Ishikawa (cell line): ENCODE measurements at regions not wholly inside any gene's neighbourhood (a gene's known extent, or its start where the extent isn't known, plus 50 kb on each side); places are given as distances from the start of the nearest gene placed in this dataset.

Experiments used
- CEBPB ChIP-seq: IDR thresholded peaks from 2 replicates; pipeline ENCODE4 v1.6.1; 2012
- CREB1 ChIP-seq: IDR thresholded peaks from 2 replicates; pipeline ENCODE4 v1.6.1; 2012; ENCODE audit warnings: low read depth
- EGR1 ChIP-seq: IDR thresholded peaks from 2 replicates; pipeline ENCODE4 v1.6.1; 2012
- EP300 ChIP-seq: IDR thresholded peaks from 2 replicates; pipeline ENCODE4 v1.6.1; 2012; ENCODE audit warnings: borderline replicate concordance
- FOXM1 ChIP-seq: IDR thresholded peaks from 2 replicates; pipeline ENCODE4 v1.6.1; 2012; ENCODE audit warnings: low read depth, borderline replicate concordance
- MAX ChIP-seq: IDR thresholded peaks from 2 replicates; pipeline ENCODE4 v1.6.1; 2012
- NFIC ChIP-seq: IDR thresholded peaks from 2 replicates; pipeline ENCODE4 v1.6.1; 2012
- RAD21 ChIP-seq: IDR thresholded peaks from 2 replicates; pipeline ENCODE4 v1.6.1; 2012; ENCODE audit warnings: low read depth
- REST ChIP-seq: IDR thresholded peaks from 2 replicates; pipeline ENCODE4 v1.6.1; 2012; ENCODE audit warnings: low read depth, mild to moderate bottlenecking
- TAF1 ChIP-seq: IDR thresholded peaks from 2 replicates; pipeline ENCODE4 v1.6.1; 2012; ENCODE audit warnings: low read depth, mild to moderate bottlenecking
- TCF12 ChIP-seq: IDR thresholded peaks from 2 replicates; pipeline ENCODE4 v1.6.1; 2012; ENCODE audit warnings: low read depth
- TEAD4 ChIP-seq: IDR thresholded peaks from 2 replicates; pipeline ENCODE4 v1.6.1; 2012
- YY1 ChIP-seq: IDR thresholded peaks from 2 replicates; pipeline ENCODE4 v1.6.1; 2012; ENCODE audit warnings: low read depth
- ZBTB7A ChIP-seq: IDR thresholded peaks from 2 replicates; pipeline ENCODE4 v1.6.1; 2012; ENCODE audit warnings: low read depth
- TF ChIP-seq, protein P1 (sequence below): IDR thresholded peaks from 2 replicates; pipeline ENCODE4 v1.6.1; 2012

- TF ChIP-seq ZBTB7A: no peak
- TF ChIP-seq YY1: no peak
- TF ChIP-seq REST: no peak
- TF ChIP-seq FOXM1: no peak
- TF ChIP-seq TEAD4: no peak
- TF ChIP-seq TCF12: no peak
- TF ChIP-seq EGR1: no peak
- TF ChIP-seq CEBPB: no peak
- no peak for TF ChIP-seq EP300
- no peak for TF ChIP-seq TAF1
- TF ChIP-seq RAD21: no peak
- TF ChIP-seq, protein P1, sequence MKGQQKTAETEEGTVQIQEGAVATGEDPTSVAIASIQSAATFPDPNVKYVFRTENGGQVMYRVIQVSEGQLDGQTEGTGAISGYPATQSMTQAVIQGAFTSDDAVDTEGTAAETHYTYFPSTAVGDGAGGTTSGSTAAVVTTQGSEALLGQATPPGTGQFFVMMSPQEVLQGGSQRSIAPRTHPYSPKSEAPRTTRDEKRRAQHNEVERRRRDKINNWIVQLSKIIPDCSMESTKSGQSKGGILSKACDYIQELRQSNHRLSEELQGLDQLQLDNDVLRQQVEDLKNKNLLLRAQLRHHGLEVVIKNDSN: no peak
- no peak for TF ChIP-seq CREB1
- TF ChIP-seq MAX: no peak
- TF ChIP-seq NFIC: no peak
Observed at GRCh38 chr18:60249388-60249787, 123.2 kb downstream of the MC4R start.

- TF ChIP-seq TEAD4 (no peak), RAD21 (no peak), EGR1 (no peak), CEBPB (no peak), NFIC (no peak), ZBTB7A (no peak), YY1 (no peak), TAF1 (no peak), TCF12 (no peak)
- TF ChIP-seq, protein P1: no peak
Observed at GRCh38 chr18:60248336-60249330, 123.9 kb downstream of the MC4R start.

DNA sequence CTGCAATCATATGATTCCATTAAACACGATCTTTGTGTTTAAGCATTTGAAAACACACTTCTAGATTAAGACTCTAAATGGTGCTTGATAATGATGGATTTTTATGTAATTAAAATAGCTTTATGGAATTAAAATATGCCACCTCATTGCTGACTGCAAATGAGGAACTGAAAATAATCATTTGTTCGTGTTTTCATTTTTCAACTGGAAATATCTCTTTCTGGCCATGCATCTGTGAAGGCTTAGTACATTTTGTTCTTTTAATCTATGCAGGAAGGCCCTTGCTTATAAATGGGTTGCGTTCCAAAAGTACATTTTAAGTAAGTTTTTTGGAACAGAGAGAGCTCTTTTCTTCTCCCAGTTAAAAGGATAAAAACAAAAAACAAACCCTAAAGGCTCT is 125.5 kb downstream of the MC4R start:
- TF ChIP-seq CEBPB (no peak), RAD21 (no peak), YY1 (no peak), TCF12 (no peak), FOXM1 (no peak), ZBTB7A (no peak), CREB1 (no peak), MAX (no peak), TEAD4 (no peak), REST (no peak), EGR1 (no peak), EP300 (no peak), NFIC (no peak), TAF1 (no peak)
- TF ChIP-seq, protein P1: no peak

GRCh38 chr18:60246606-60247005 is 126.0 kb downstream of the MC4R start:
- no peak for TF ChIP-seq TEAD4
- TF ChIP-seq ZBTB7A: no peak

DNA sequence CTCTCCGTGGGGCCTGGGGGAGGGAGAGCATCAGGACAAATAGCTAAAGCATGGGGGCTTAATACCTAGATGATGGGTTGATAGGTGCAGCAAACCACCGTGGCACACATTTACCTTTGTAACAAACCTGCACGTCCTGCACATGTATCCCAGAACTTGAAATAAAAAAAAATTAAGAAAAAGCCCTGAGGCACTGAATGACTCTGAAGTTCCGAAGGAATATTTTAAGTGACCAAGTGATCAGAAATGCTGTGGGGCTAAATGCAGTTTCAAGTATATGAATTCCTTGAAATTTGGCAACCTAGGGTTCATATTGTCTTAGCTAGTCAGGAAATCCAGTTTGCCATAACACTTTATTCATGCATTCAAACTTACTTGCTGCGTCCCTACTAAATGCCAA is 127.5 kb downstream of the MC4R start:
- TF ChIP-seq NFIC (no peak), TCF12 (no peak), FOXM1 (no peak), YY1 (no peak), EGR1 (no peak)
- TF ChIP-seq, protein P1: no peak
